ENCODE measurements at regions not wholly inside any gene's neighbourhood (a gene's known extent, or its start where the extent isn't known, plus 50 kb on each side); places are given as distances from the start of the nearest gene placed in this dataset.

- Histone ChIP-seq H3K4me1 (ENCODE audit: control insufficient read depth, insufficient read depth, low read length) (no peaks in the 10 kb centered on the region), H3K27ac (ENCODE audit: low read length) (no peak overlapping the region), H3K36me3 (ENCODE audit: control insufficient read depth, insufficient read depth, low read length) (no peaks in the 10 kb centered on the region), H3K9me3 (ENCODE audit: control insufficient read depth, insufficient read depth, low read depth, low read length) (no peaks in the 10 kb centered on the region), H3K4me3 (ENCODE audit: low read depth in 2 of 2, low read length in 2 of 2) (no peak overlapping the region), H3K27me3 (ENCODE audit: control insufficient read depth, insufficient read depth, low read length) (no peaks in the 10 kb centered on the region)
- TF ChIP-seq, protein P1, sequence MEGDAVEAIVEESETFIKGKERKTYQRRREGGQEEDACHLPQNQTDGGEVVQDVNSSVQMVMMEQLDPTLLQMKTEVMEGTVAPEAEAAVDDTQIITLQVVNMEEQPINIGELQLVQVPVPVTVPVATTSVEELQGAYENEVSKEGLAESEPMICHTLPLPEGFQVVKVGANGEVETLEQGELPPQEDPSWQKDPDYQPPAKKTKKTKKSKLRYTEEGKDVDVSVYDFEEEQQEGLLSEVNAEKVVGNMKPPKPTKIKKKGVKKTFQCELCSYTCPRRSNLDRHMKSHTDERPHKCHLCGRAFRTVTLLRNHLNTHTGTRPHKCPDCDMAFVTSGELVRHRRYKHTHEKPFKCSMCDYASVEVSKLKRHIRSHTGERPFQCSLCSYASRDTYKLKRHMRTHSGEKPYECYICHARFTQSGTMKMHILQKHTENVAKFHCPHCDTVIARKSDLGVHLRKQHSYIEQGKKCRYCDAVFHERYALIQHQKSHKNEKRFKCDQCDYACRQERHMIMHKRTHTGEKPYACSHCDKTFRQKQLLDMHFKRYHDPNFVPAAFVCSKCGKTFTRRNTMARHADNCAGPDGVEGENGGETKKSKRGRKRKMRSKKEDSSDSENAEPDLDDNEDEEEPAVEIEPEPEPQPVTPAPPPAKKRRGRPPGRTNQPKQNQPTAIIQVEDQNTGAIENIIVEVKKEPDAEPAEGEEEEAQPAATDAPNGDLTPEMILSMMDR (IDR thresholded peaks at IDR 0.05), result no peak
- TF ChIP-seq POLR2AphosphoS5 (IDR thresholded peaks at IDR 0.05; ENCODE audit: low read depth, low read length) (no peak), REST (IDR thresholded peaks at IDR 0.05; ENCODE audit: insufficient read depth in 1 of 2, low read depth in 2 of 2, low read length in 1 of 2) (no peak), SIN3A (IDR thresholded peaks at IDR 0.05; ENCODE audit: borderline replicate concordance, insufficient read depth, low read depth, low read length) (no peak), TCF7L2 (IDR thresholded peaks at IDR 0.05; ENCODE audit: low read depth, low read length) (no peak)
- ChIA-PET POLR2A (no interaction called here), CTCF (no interaction called here)
- DNase-seq (ENCODE audit: low read depth, low spot score), result no peak
- in situ Hi-C loops (cut with HindIII; ENCODE audit: low pct_unique_long_range_greater_than_20kb, low sequenced_read_pairs) (no loop called here), intact Hi-C loops (cut with micrococcal nuclease; ENCODE audit: unreplicated experiment) (no loop called here)
- no peak for ATAC-seq
- BruUV-seq (replicated peaks), result no TSS peak
These were observed 1038.0 kb upstream of the ATXN8OS start for GRCh38 chr13:69069554-69070133.

DNA sequence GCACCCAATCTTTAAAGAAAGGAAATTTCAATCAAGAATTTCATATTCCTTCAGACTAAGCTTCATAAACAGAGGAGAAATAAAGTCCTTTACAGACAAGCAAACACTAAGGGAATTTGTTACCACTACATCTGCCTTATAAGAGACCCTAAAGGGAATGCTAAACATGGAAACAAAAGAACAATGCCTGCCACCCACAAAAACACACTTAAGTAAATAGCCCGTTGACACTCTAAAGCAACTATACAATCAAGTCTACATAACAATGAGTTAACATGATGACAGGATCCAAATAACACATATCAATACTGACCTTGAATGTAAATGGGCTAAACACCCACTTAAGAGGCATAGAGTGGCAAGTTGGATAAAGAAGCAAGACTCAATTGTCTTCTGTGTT lies 1056.9 kb upstream of the ATXN8OS start:
- Histone ChIP-seq H3K9me3 (ENCODE audit: control insufficient read depth, insufficient read depth, low read depth, low read length) (peaks cover 2% of the 10 kb centered on the region; the same call in 1 of the 2 replicates), H3K4me3 (ENCODE audit: low read depth in 2 of 2, low read length in 2 of 2) (no peak overlapping the region), H3K27ac (ENCODE audit: low read length) (no peak overlapping the region), H3K4me1 (ENCODE audit: control insufficient read depth, insufficient read depth, low read length) (no peaks in the 10 kb centered on the region), H3K36me3 (ENCODE audit: control insufficient read depth, insufficient read depth, low read length) (no peaks in the 10 kb centered on the region), H3K27me3 (ENCODE audit: control insufficient read depth, insufficient read depth, low read length) (no peaks in the 10 kb centered on the region)
- ChIA-PET POLR2A (no interaction called here), CTCF (no interaction called here)
- DNase-seq (ENCODE audit: low read depth, low spot score) (no peak), ATAC-seq (no peak)
- no peak for TF ChIP-seq SIN3A (IDR thresholded peaks at IDR 0.05; ENCODE audit: borderline replicate concordance, insufficient read depth, low read depth, low read length)
- TF ChIP-seq, protein P1 (IDR thresholded peaks at IDR 0.05), result no peak
- TF ChIP-seq POLR2AphosphoS5 (IDR thresholded peaks at IDR 0.05; ENCODE audit: low read depth, low read length), result no peak
- no peak for TF ChIP-seq REST (IDR thresholded peaks at IDR 0.05; ENCODE audit: insufficient read depth in 1 of 2, low read depth in 2 of 2, low read length in 1 of 2)
- no peak for TF ChIP-seq TCF7L2 (IDR thresholded peaks at IDR 0.05; ENCODE audit: low read depth, low read length)
- BruUV-seq (replicated peaks), result no TSS peak
- in situ Hi-C loops (cut with HindIII; ENCODE audit: low pct_unique_long_range_greater_than_20kb, low sequenced_read_pairs) (no loop called here), intact Hi-C loops (cut with micrococcal nuclease; ENCODE audit: unreplicated experiment) (no loop called here)
